ENCODE measurements at regions not wholly inside any gene's neighbourhood (a gene's known extent, or its start where the extent isn't known, plus 50 kb on each side); places are given as distances from the start of the nearest gene placed in this dataset.

DNA sequence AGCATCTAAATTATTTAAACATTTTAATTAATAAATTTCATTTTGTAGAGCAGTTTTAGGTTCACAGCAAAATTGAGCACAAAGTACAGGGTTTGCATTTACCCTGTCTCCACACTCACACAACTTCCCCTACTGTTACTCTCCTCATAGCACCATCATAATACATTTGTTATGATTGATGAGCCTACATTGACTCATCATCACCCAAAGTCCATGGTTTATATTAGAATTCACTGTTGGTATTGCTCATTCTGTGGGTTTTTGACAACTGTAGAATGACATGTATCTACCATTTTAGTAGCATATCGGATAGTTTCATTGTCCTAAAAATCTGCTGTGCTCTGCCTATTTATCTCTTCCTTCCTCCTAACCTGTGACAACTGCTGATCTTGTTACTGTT, 411.1 kb upstream of the MPDZ start:
- peaks cover 5% of the 10 kb centered on the region for H3K4me1 ChIP-seq (ENCODE audit: insufficient read depth, low read length)
- H3K4me3 ChIP-seq (ENCODE audit: low read depth in 1 of 2, low read length in 2 of 2), result no peak overlapping the region
- no peak overlapping the region for H3K27ac ChIP-seq (ENCODE audit: low read depth, low read length)
- no peak overlapping the region for H3K9ac ChIP-seq (ENCODE audit: low read length)
- H3K9me3 ChIP-seq (ENCODE audit: low read length), result no peaks in the 10 kb centered on the region
- no peaks in the 10 kb centered on the region for H3K36me3 ChIP-seq (ENCODE audit: insufficient read depth, low read length)
- no peaks in the 10 kb centered on the region for H3K27me3 ChIP-seq (ENCODE audit: control insufficient read depth in 1 of 2, insufficient read depth in 2 of 2, low read length in 2 of 2)

DNA sequence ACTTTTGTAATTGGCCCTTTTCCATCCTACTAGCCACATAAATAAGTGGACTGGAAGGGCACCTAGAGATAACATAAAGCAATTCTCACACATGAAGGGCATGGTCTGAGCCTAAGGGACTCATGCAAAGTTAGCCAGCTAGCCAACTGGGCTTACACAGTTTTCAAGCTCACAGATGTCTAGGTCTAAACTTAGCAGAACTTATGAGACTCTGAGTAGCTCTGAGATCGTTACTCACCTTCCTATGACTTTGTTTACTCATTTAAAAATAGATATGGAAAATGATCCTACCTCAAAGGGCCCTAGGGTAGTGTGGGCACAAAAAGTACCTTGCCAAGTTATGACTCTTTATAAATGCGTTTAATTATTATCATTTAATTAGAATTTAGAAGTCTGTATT, 410.4 kb upstream of the MPDZ start:
- H3K27me3 ChIP-seq (ENCODE audit: control insufficient read depth in 1 of 2, insufficient read depth in 2 of 2, low read length in 2 of 2), result no peaks in the 10 kb centered on the region
- H3K4me1 ChIP-seq (ENCODE audit: insufficient read depth, low read length), result peaks cover 5% of the 10 kb centered on the region
- H3K9ac ChIP-seq (ENCODE audit: low read length), result no peak overlapping the region
- H3K27ac ChIP-seq (ENCODE audit: low read depth, low read length), result no peak overlapping the region
- no peak overlapping the region for H3K4me3 ChIP-seq (ENCODE audit: low read depth in 1 of 2, low read length in 2 of 2)
- H3K9me3 ChIP-seq (ENCODE audit: low read length), result no peaks in the 10 kb centered on the region
- no peaks in the 10 kb centered on the region for H3K36me3 ChIP-seq (ENCODE audit: insufficient read depth, low read length)

- Histone ChIP-seq H3K27me3 (ENCODE audit: control insufficient read depth in 1 of 2, insufficient read depth in 2 of 2, low read length in 2 of 2) (no peaks in the 10 kb centered on the region), H3K27ac (ENCODE audit: low read depth, low read length) (no peak overlapping the region), H3K4me3 (ENCODE audit: low read depth in 1 of 2, low read length in 2 of 2) (no peak overlapping the region)
Measured at GRCh38 chr9:13688990-13689600, 409.6 kb upstream of the MPDZ start.

GRCh38 chr9:13688223-13688989, 408.9 kb upstream of the MPDZ start:
- peaks cover 5% of the 10 kb centered on the region for H3K4me1 ChIP-seq (ENCODE audit: insufficient read depth, low read length)
- no peak overlapping the region for H3K4me3 ChIP-seq (ENCODE audit: low read depth in 1 of 2, low read length in 2 of 2)
- H3K27me3 ChIP-seq (ENCODE audit: control insufficient read depth in 1 of 2, insufficient read depth in 2 of 2, low read length in 2 of 2), result no peaks in the 10 kb centered on the region
- no peak overlapping the region for H3K9ac ChIP-seq (ENCODE audit: low read length)
- no peak overlapping the region for H3K27ac ChIP-seq (ENCODE audit: low read depth, low read length)
- H3K9me3 ChIP-seq (ENCODE audit: low read length), result no peaks in the 10 kb centered on the region
- no peaks in the 10 kb centered on the region for H3K36me3 ChIP-seq (ENCODE audit: insufficient read depth, low read length)

More at GRCh38 chr9:13688990-13689600, 409.6 kb upstream of the MPDZ start:
- Histone ChIP-seq H3K9ac (ENCODE audit: low read length) (no peak overlapping the region), H3K4me1 (ENCODE audit: insufficient read depth, low read length) (peaks cover 5% of the 10 kb centered on the region), H3K36me3 (ENCODE audit: insufficient read depth, low read length) (no peaks in the 10 kb centered on the region), H3K9me3 (ENCODE audit: low read length) (no peaks in the 10 kb centered on the region)

DNA sequence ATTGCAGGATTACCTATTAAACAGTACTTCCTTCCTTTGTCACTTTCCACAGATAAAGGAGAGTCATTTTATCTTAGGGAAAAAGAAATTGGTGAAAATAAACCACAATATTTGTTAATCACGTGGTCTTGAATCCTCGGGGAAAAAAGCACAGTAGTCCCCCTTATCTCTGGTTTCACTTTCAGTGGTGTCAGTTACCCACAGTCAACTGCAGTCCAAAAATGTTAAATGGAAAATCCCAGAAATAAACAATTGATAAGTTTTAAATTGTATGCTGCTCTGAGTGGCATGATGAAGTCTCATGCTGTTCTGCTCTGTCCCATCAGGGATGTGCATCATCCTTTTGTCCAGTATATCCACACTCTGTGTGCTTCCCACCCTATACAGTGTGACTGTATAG, 405.2 kb upstream of the MPDZ start:
- no peak overlapping the region for H3K4me3 ChIP-seq (ENCODE audit: low read depth in 1 of 2, low read length in 2 of 2)
- H3K27ac ChIP-seq (ENCODE audit: low read depth, low read length), result no peak overlapping the region
- H3K9ac ChIP-seq (ENCODE audit: low read length), result no peak overlapping the region

DNA sequence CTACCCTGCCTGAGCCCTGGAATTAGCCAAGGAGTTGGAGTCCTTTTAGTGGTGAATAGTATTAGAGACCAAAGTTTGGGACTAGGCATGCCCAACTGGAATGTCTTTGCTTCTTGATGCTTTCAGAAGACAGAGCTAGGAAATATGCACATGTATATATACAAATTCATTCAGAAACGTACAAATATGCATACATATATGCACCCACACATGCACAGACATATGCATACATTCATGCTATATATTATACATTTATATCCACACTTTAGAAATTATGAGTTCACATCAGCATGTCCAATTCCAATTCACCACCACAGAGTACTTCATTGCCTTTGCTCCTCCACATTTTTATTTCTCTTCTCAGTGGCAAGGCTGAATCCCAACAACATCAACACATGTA, 398.3 kb upstream of the MPDZ start:
- Histone ChIP-seq H3K27me3 (ENCODE audit: control insufficient read depth in 1 of 2, insufficient read depth in 2 of 2, low read length in 2 of 2) (no peaks in the 10 kb centered on the region), H3K9me3 (ENCODE audit: low read length) (no peaks in the 10 kb centered on the region), H3K4me1 (ENCODE audit: insufficient read depth, low read length) (no peaks in the 10 kb centered on the region), H3K36me3 (ENCODE audit: insufficient read depth, low read length) (no peaks in the 10 kb centered on the region), H3K27ac (ENCODE audit: low read depth, low read length) (no peak overlapping the region), H3K4me3 (ENCODE audit: low read depth in 1 of 2, low read length in 2 of 2) (no peak overlapping the region), H3K9ac (ENCODE audit: low read length) (no peak overlapping the region)

More for the DNA sequence above, 405.2 kb upstream of the MPDZ start:
- peaks cover 5% of the 10 kb centered on the region for H3K4me1 ChIP-seq (ENCODE audit: insufficient read depth, low read length)
- H3K27me3 ChIP-seq (ENCODE audit: control insufficient read depth in 1 of 2, insufficient read depth in 2 of 2, low read length in 2 of 2), result no peaks in the 10 kb centered on the region
- H3K36me3 ChIP-seq (ENCODE audit: insufficient read depth, low read length), result no peaks in the 10 kb centered on the region
- no peaks in the 10 kb centered on the region for H3K9me3 ChIP-seq (ENCODE audit: low read length)

DNA sequence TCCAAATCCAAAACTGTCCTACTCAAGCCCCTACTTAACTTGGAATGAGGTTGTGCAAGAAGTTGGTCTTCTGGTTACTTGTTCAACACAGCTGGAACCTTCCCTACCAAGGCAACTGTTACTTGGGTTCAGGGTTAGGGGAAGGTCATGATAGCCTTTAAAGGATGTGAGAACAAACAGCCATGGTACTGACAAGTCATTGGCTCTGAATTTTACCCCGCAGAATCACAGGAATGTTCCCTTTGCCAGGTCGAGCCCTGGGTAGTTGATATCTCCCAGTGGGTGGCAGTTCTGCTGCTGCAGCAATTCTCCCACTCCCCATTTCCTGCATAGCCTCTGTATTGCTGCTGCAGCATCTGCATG, 396.1 kb upstream of the MPDZ start:
- Histone ChIP-seq H3K27me3 (ENCODE audit: control insufficient read depth in 1 of 2, insufficient read depth in 2 of 2, low read length in 2 of 2) (no peaks in the 10 kb centered on the region), H3K9ac (ENCODE audit: low read length) (no peak overlapping the region), H3K36me3 (ENCODE audit: insufficient read depth, low read length) (no peaks in the 10 kb centered on the region), H3K4me1 (ENCODE audit: insufficient read depth, low read length) (no peaks in the 10 kb centered on the region), H3K27ac (ENCODE audit: low read depth, low read length) (no peak overlapping the region), H3K4me3 (ENCODE audit: low read depth in 1 of 2, low read length in 2 of 2) (no peak overlapping the region), H3K9me3 (ENCODE audit: low read length) (no peaks in the 10 kb centered on the region)

- Histone ChIP-seq H3K9me3 (ENCODE audit: low read length) (no peaks in the 10 kb centered on the region), H3K27ac (ENCODE audit: low read depth, low read length) (no peak overlapping the region), H3K36me3 (ENCODE audit: insufficient read depth, low read length) (no peaks in the 10 kb centered on the region)
Measured at GRCh38 chr9:13674926-13675637, 395.6 kb upstream of the MPDZ start.

DNA sequence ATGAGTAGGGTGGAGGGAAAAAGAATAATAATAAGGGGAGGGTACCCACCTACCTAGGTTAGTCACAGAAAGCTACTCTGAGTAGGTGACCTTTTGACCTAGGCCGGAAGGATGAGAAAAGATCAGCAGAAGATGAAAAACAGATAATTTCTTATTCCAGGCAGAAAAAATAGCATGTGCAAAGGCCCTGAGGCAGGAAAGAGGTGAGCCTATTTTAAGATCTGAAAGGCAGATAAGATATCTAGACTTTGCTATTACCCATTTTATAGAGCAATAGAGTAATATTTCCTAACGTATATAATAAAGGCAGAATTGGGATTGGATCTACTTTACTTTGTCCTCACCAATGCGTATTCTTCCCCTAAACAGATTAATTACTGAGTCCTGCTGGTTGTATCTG, 393.9 kb upstream of the MPDZ start:
- H3K4me1 ChIP-seq (ENCODE audit: insufficient read depth, low read length), result no peaks in the 10 kb centered on the region
- H3K36me3 ChIP-seq (ENCODE audit: insufficient read depth, low read length), result no peaks in the 10 kb centered on the region

More at GRCh38 chr9:13674926-13675637, 395.6 kb upstream of the MPDZ start:
- Histone ChIP-seq H3K27me3 (ENCODE audit: control insufficient read depth in 1 of 2, insufficient read depth in 2 of 2, low read length in 2 of 2) (no peaks in the 10 kb centered on the region), H3K4me3 (ENCODE audit: low read depth in 1 of 2, low read length in 2 of 2) (no peak overlapping the region), H3K9ac (ENCODE audit: low read length) (no peak overlapping the region), H3K4me1 (ENCODE audit: insufficient read depth, low read length) (no peaks in the 10 kb centered on the region)

DNA sequence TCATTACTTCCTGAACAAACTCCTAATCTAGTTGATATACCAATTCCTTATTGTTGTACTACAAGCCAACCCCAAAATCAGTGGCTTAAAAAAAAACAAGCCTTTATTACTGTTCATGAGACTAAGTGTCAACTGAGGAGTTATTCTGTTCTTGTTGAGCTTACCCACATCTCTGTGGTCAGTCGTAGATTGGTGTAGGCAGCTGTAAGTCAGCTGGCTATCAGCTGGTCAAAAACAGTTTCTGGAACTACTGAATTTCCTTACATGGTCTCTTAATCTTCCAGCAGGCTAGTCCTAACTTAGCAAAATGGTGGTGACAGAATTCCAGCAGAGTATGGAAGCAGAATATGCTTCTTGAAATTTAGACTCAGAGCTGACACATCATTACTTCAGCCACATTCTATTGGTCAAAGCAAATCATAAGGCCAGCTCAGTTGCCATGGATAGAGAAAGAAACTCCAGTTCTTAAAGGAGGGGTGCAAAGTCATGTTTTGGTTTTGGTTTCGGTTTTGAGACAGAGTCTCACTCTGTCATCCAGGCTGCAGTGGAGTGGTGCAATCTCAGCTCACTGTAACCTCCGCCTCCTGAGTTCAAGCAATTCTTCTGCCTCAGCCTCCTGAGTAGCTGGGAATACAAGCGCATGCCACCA, 386.1 kb upstream of the MPDZ start:
- no peak overlapping the region for H3K9ac ChIP-seq (ENCODE audit: low read length)
- H3K27ac ChIP-seq (ENCODE audit: low read depth, low read length), result no peak overlapping the region
- H3K4me3 ChIP-seq (ENCODE audit: low read depth in 1 of 2, low read length in 2 of 2), result no peak overlapping the region
- H3K9me3 ChIP-seq (ENCODE audit: low read length), result no peaks in the 10 kb centered on the region
- H3K4me1 ChIP-seq (ENCODE audit: insufficient read depth, low read length), result peaks cover 6% of the 10 kb centered on the region
- no peaks in the 10 kb centered on the region for H3K36me3 ChIP-seq (ENCODE audit: insufficient read depth, low read length)
- H3K27me3 ChIP-seq (ENCODE audit: control insufficient read depth in 1 of 2, insufficient read depth in 2 of 2, low read length in 2 of 2), result no peaks in the 10 kb centered on the region

More for the DNA sequence above, 393.9 kb upstream of the MPDZ start:
- Histone ChIP-seq H3K9ac (ENCODE audit: low read length) (no peak overlapping the region), H3K4me3 (ENCODE audit: low read depth in 1 of 2, low read length in 2 of 2) (no peak overlapping the region), H3K9me3 (ENCODE audit: low read length) (no peaks in the 10 kb centered on the region), H3K27me3 (ENCODE audit: control insufficient read depth in 1 of 2, insufficient read depth in 2 of 2, low read length in 2 of 2) (no peaks in the 10 kb centered on the region), H3K27ac (ENCODE audit: low read depth, low read length) (no peak overlapping the region)

- peaks cover 7% of the 10 kb centered on the region for H3K4me1 ChIP-seq (ENCODE audit: insufficient read depth, low read length)
- H3K9ac ChIP-seq (ENCODE audit: low read length), result no peak overlapping the region
- no peaks in the 10 kb centered on the region for H3K9me3 ChIP-seq (ENCODE audit: low read length)
- H3K27me3 ChIP-seq (ENCODE audit: control insufficient read depth in 1 of 2, insufficient read depth in 2 of 2, low read length in 2 of 2), result no peaks in the 10 kb centered on the region
- no peaks in the 10 kb centered on the region for H3K36me3 ChIP-seq (ENCODE audit: insufficient read depth, low read length)
- no peak overlapping the region for H3K4me3 ChIP-seq (ENCODE audit: low read depth in 1 of 2, low read length in 2 of 2)
- no peak overlapping the region for H3K27ac ChIP-seq (ENCODE audit: low read depth, low read length)
Measured at GRCh38 chr9:13661014-13661413, 381.5 kb upstream of the MPDZ start.
